HL-60 (cell line): ENCODE measurements at regions not wholly inside any gene's neighbourhood (a gene's known extent, or its start where the extent isn't known, plus 50 kb on each side); places are given as distances from the start of the nearest gene placed in this dataset.

Source experiments
- CTCF ChIP-seq: IDR thresholded peaks from one replicate; pipeline ENCODE4 v1.5.1; 2011; ENCODE audit warnings: low read length, control low read depth, inconsistent platforms; ENCODE audit not compliant: insufficient read depth
- GABPA ChIP-seq: IDR thresholded peaks from 2 replicates; pipeline ENCODE4 v1.6.1; 2012; ENCODE audit warnings: low read depth
- POLR2AphosphoS5 ChIP-seq: IDR thresholded peaks from 2 replicates; pipeline ENCODE4 v1.6.1; 2012; ENCODE audit warnings: low read depth

- TF ChIP-seq CTCF: no peak
- TF ChIP-seq POLR2AphosphoS5: no peak
- TF ChIP-seq GABPA: no peak
These were observed 397.2 kb downstream of the TMEM182 start for GRCh38 chr2:103159018-103159417.
